Liver (tissue), 3 donors: ENCODE measurements at regions not wholly inside any gene's neighbourhood (a gene's known extent, or its start where the extent isn't known, plus 50 kb on each side); places are given as distances from the start of the nearest gene placed in this dataset.

Experiments
- FOXA2 ChIP-seq: IDR thresholded peaks from 2 replicates; pipeline ENCODE4 v1.6.1; 2016; ENCODE audit warnings: antibody characterized with exemption
- RXRA ChIP-seq, 2 donors: IDR thresholded peaks; 2 replicates each; pipeline ENCODE4 v1.6.1; 2017 to 2018; ENCODE audit warnings: antibody characterized with exemption in 2 of 2, mild to moderate bottlenecking in 1 of 2
- SP1 ChIP-seq: IDR thresholded peaks from 2 replicates; pipeline ENCODE4 v1.6.1; 2018; ENCODE audit warnings: antibody characterized with exemption, mild to moderate bottlenecking
- TF ChIP-seq, protein P1 (sequence below): fragments of 150-350 bp; IDR thresholded peaks from 2 replicates; pipeline ENCODE4 v1.5.1; 2017; ENCODE audit warnings: improper control_type of control experiment, low read depth, low read length; ENCODE audit not compliant: missing input control
- TF ChIP-seq, protein P2 (sequence below): IDR thresholded peaks from 2 replicates; pipeline ENCODE4 v1.6.1; 2016; ENCODE audit warnings: antibody characterized with exemption, mild to moderate bottlenecking
- TF ChIP-seq, protein P3 (sequence below): IDR thresholded peaks from 2 replicates; pipeline ENCODE4 v1.6.1; 2016; ENCODE audit warnings: antibody characterized with exemption
- TF ChIP-seq, protein P4 (sequence below): IDR thresholded peaks from 2 replicates; pipeline ENCODE4 v1.6.1; 2016; ENCODE audit warnings: antibody characterized with exemption
- TF ChIP-seq, protein P5 (sequence below): IDR thresholded peaks from 2 replicates; pipeline ENCODE4 v1.6.1; 2016; ENCODE audit warnings: antibody characterized with exemption
- donor health status: healthy.
- donor health status: healthy.

DNA sequence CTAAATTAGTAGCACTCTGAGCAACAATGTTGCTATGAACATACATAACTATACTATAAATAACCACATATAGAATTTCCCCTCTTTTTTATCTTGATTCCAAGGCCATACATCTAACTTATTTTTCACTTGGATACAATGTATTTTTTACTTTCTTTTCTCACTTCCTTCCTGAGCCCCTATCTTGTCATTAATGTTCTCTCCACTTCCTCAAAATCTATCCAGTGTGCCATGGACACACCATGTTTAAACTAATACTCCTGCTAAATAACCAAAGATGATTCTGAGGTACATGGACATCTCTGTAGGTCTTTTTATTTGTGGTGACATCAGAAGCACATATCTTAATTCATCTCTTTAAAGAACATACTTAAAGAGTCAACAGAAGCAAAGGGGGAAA is 251.2 kb downstream of the C12orf42 start:
- TF ChIP-seq, protein P1, sequence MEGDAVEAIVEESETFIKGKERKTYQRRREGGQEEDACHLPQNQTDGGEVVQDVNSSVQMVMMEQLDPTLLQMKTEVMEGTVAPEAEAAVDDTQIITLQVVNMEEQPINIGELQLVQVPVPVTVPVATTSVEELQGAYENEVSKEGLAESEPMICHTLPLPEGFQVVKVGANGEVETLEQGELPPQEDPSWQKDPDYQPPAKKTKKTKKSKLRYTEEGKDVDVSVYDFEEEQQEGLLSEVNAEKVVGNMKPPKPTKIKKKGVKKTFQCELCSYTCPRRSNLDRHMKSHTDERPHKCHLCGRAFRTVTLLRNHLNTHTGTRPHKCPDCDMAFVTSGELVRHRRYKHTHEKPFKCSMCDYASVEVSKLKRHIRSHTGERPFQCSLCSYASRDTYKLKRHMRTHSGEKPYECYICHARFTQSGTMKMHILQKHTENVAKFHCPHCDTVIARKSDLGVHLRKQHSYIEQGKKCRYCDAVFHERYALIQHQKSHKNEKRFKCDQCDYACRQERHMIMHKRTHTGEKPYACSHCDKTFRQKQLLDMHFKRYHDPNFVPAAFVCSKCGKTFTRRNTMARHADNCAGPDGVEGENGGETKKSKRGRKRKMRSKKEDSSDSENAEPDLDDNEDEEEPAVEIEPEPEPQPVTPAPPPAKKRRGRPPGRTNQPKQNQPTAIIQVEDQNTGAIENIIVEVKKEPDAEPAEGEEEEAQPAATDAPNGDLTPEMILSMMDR, result no peak
- TF ChIP-seq RXRA (IDR thresholded peaks at IDR 0.05) (no peak), SP1 (no peak), FOXA2 (no peak)
- TF ChIP-seq, protein P2, sequence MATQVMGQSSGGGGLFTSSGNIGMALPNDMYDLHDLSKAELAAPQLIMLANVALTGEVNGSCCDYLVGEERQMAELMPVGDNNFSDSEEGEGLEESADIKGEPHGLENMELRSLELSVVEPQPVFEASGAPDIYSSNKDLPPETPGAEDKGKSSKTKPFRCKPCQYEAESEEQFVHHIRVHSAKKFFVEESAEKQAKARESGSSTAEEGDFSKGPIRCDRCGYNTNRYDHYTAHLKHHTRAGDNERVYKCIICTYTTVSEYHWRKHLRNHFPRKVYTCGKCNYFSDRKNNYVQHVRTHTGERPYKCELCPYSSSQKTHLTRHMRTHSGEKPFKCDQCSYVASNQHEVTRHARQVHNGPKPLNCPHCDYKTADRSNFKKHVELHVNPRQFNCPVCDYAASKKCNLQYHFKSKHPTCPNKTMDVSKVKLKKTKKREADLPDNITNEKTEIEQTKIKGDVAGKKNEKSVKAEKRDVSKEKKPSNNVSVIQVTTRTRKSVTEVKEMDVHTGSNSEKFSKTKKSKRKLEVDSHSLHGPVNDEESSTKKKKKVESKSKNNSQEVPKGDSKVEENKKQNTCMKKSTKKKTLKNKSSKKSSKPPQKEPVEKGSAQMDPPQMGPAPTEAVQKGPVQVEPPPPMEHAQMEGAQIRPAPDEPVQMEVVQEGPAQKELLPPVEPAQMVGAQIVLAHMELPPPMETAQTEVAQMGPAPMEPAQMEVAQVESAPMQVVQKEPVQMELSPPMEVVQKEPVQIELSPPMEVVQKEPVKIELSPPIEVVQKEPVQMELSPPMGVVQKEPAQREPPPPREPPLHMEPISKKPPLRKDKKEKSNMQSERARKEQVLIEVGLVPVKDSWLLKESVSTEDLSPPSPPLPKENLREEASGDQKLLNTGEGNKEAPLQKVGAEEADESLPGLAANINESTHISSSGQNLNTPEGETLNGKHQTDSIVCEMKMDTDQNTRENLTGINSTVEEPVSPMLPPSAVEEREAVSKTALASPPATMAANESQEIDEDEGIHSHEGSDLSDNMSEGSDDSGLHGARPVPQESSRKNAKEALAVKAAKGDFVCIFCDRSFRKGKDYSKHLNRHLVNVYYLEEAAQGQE, result no peak
- TF ChIP-seq, protein P3, sequence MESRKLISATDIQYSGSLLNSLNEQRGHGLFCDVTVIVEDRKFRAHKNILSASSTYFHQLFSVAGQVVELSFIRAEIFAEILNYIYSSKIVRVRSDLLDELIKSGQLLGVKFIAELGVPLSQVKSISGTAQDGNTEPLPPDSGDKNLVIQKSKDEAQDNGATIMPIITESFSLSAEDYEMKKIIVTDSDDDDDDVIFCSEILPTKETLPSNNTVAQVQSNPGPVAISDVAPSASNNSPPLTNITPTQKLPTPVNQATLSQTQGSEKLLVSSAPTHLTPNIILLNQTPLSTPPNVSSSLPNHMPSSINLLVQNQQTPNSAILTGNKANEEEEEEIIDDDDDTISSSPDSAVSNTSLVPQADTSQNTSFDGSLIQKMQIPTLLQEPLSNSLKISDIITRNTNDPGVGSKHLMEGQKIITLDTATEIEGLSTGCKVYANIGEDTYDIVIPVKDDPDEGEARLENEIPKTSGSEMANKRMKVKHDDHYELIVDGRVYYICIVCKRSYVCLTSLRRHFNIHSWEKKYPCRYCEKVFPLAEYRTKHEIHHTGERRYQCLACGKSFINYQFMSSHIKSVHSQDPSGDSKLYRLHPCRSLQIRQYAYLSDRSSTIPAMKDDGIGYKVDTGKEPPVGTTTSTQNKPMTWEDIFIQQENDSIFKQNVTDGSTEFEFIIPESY, result no peak
- TF ChIP-seq, protein P4, sequence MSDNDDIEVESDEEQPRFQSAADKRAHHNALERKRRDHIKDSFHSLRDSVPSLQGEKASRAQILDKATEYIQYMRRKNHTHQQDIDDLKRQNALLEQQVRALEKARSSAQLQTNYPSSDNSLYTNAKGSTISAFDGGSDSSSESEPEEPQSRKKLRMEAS, result no peak
- TF ChIP-seq, protein P5, sequence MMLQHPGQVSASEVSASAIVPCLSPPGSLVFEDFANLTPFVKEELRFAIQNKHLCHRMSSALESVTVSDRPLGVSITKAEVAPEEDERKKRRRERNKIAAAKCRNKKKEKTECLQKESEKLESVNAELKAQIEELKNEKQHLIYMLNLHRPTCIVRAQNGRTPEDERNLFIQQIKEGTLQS, result no peak
